CD4-positive, alpha-beta T cell treated with Interleukin-6 for 4 hours (primary cell): ENCODE measurements at regions not wholly inside any gene's neighbourhood (a gene's known extent, or its start where the extent isn't known, plus 50 kb on each side); places are given as distances from the start of the nearest gene placed in this dataset.
A peak's percentile ranks its signal among the peaks of the same experiment; 100 is the strongest.

Experiments
- DNase-seq: peaks from one replicate; pipeline ENCODE4 v3.0.0-alpha.2; 2020; ENCODE audit warnings: mixed read lengths

DNA sequence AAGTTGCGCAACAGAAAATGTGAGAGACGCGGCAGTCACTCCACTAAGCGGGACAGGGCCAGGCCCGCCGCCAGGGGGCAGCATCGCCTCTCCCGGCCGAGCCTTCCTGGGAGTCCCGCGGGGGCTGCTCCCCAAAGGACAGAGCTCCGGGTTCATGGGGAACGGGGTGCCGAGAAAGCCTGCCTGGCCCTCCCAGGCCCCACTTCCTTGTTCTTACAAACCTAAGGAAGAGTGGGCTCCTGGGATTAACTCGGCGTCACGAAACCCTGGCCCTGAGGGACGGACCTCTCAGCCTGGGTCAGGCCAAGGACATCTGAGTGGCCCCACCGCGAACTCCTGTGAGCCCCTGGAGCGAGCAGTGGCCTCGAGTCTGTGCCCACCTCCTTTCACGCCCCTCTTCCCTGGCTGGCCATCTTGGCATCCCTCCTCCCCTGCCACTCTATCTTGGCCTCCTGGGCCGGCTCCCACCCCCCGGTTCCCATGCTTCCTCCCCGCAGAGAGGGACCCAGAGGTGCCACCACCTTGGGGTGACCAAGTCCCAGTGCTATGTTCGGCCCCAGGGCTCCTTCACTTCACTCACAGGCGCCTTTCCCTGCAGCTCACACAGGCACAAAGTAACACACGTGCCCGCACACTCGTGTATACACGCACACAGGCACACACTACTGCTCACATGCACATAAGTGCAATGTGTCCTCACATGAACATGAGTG is 99.9 kb upstream of the FGF3 start:
- peak; percentile 66 for DNase-seq

DNA sequence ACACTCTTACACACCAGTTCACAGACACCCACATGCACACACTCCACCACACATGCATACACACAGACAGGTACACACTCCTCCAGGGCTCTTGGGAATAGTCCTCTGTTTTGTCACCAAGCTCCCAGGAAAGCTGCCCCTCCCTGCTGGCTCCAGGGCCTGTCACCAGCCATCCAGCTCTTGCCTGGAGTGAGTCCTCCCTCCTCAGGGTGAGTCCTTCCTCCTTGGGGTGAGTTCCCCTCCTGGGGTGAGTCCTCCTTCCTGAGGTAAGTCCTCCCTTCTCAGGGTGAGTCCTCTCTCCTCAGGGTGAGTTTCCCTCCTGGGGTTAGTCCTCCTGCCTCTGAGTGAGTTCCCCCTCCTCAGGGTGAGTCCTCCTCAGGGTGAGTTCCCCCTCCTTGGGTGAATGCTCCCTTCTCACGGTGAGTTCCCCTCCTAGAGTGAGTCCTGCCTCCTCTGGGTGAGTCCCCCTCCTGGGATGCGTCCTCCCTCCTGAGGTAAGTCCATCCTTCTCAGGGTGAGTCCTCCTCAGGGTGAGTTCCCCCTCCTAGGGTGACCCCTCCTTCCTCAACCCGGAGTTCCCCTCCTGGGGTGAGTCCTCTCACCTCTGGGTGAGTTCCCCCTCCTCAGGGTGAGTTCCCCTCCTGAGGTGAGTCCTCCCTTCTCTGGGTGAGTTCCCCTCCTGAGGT is 100.6 kb upstream of the FGF3 start:
- DNase-seq, result no peak

DNA sequence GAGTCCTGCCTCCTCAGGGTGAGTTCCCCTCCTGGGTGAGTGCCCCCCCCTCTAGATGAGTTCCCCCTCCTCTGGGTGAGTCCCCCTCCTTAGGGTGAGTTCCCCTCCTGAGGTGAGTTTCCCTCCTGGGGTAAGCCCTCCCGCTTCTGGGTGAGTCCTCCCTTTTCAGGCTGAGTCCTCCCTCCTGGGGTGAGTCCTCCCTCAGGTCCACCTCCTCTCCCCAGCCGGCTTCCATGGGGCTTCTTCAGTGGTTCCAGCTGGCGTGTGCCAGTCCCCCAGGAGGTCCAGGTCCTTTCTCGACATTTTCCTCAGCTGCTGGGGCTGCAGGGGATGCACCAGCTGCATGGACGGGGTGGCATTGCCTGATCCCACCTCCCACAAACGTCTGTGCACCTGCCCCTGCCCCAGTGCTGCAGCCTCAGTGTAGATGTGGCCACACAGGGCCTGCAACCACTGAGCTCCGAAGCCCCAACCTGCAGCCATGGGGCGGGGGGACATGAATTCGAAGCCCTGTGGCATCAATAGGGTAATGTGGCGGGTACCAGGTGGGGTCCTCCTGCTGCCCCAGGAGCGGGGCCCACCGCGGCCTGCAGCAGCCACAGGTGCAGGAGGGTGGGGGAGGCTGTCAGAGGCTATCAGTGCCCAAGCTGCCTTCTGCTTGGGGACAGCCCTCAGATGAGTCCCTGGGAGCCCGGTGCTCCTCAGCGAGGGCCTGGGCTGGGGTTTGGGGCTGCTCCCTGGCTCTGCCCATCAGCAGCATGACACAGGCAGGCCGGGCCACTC is 101.3 kb upstream of the FGF3 start:
- no peak for DNase-seq

DNA sequence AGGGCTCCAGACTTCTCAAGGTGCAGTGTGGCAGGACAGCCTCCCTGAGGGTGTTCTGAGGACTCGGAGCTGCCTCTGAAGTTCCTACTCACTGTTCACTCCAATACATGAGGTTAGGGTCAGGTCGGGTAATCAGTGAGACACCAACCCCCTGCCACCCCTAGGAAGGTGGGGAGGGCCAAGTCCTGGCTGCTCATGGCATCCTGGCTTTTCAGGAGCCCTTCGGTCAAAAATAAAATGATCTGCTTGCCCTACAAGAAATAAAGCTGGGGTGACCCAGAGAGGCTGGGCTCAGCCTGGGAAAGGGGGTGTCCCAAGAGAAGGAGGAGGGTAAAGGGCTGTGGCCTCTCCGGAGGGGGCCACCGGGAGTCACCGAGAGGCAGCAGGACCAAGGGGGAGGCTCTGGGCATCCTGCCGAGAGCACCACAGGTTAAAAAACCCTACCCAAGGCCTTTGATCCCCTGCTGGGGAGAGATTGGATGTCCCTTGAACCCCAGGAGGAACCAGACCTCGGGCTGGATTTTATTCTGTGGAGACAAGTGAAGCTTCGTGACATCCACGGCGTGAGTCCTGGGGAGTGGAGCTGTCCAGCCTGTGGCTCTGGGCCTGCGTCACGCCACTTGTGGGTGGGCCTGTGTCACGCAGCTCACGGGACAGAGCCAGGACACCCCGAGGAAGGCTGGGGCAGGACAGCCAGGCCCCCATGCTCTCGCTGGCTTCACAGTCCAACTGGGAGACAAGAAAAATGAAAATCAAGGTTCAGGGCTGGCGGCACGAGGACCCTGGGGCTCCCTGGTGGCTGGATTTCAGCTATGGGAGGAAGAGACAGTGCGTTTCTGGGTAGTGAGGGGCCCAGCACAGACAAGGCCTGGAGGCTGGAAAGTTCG is 102.2 kb upstream of the FGF3 start:
- no peak for DNase-seq

DNA sequence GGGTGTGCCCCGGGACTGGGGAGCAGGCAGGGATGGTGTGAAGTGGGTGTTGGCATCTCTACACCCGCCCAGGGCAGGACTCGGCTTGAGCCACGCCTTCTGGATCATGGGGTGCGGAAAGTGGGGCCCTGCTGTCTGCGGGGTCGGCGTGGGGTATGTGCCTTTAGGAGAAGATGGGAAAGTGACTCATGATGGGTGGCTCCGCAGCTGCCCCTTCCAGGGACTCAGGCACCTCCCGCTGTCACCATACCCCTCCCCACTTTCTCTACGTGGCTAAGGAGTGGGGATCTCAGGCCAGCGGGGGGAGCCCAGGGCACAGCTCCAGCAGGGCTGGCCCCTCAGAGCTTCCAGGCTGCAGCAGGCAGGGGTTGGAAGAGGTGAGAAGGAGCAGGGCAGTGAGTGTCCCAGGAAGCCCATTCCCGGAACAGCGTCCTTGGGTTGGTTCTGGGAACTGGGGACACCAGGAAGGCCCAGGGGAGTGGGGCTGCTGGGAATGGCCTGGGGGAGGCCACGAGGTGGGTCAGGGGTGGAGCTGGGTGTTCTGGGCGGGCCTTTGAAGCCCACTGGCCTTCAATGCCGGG is 102.9 kb upstream of the FGF3 start:
- no peak for DNase-seq

DNA sequence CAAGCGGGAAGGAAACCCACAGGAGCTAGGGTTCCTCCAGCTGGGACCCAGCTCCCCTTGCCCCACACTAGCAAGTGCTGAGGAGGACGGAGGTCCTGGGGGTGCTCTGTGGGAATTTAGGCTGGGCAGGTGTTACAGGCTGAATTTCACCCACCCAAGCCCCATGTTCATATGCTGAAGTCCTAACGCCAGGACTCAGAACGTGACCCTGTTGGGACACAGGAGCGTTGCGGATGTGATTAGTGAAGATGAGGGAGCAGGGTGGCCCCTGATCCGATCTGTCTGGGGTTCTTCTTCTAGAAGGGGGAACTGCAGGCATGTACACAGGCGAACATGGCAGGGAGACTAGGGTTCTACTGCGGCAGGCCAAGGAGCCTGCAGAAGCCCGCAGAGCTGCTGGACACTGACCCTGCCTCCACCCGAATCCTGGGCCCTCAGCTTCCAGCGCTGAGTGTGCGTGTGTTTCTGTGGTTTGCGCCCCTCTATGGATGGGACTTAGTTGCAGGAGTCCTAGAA is 103.4 kb upstream of the FGF3 start:
- DNase-seq, result no peak

DNA sequence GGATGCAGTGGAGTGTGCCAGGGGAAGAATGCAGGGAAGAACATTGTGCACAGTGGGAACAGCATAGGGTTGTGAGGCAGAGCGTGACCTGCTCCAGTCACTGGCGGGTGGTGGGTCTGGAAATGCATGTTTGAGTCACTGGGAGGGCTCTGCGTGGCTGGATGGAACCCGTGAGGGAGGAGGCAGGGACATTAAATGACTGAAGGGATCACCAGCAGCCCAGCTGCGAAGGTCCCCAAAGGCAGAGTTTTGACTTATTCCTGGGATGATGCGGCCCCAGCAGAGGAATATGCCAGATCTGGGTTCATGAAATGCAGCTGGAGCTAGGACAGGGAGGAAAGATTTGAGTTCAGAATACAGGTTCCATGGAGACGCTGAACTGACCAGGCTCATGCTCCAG is 104.0 kb upstream of the FGF3 start:
- DNase-seq, result no peak

DNA sequence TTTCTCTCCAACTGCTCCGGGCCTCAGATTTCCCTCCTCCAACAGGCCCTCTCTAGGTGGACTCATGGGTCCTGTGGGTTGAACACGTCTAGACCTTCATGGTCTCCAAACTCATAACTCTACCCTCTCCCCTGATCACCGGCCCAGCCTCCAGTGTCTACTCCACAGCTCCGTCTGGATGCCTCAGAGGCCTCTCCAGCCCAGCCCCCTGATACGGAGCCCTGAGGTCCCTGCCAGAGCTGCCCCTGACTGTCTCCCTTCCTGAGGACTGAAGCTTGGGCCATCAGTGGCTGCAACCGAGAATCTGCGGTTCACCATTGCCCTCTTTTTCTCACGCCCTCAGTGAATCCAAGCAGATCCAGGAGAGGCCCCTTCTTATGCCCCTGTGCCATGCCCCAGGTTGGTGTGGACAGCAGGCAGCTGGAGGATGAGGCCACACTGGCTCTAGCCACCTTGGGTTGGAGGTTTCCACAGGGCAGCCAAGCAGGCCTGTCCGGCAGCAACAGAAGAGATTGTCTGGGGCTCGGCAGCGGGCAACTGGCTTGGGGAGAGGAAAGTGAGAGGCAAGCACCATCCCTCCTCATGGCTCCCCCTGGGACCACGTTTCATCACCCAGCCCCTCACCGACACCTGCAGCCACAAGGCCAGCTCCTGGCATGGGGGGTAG is 104.6 kb upstream of the FGF3 start:
- DNase-seq, result no peak

DNA sequence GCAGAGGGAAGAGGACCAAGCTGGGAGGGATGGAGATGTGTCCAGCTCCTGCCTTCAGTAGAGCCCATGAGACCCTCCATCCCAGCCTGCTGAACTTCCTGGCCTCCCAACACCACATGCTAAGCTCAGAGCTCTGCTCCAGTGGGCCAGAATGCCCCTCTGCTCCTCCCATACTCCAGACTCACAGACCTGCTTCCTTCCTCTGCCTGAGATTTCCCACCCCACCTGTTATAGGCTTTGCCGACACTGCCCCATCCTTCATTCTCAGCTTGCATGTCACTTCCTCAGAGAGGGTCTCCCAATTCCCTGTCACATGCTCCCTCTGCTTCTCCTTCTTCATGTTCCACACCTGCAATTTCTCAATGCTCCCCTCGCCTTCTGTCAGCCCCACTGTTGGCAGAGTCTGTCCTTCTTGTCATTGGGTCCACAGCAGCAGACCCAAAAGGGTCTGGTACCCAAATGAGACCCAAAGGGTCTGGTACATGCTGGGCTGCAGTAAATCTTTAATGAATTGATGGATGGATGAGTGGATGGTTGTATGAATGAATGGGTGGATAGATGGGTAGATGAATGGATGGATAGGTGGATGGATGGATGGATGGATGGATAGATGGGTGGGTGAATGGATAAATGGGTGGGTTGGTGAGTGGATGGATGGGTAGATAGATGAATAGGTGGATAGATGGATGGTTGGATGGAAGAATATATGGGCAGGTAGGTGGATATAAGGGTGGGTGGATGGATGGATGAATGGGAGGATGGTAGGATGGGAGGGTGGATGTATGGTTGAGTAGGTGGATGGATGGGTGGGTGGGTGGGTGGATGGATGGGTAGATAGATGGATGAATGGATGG is 105.3 kb upstream of the FGF3 start:
- DNase-seq, result no peak

DNA sequence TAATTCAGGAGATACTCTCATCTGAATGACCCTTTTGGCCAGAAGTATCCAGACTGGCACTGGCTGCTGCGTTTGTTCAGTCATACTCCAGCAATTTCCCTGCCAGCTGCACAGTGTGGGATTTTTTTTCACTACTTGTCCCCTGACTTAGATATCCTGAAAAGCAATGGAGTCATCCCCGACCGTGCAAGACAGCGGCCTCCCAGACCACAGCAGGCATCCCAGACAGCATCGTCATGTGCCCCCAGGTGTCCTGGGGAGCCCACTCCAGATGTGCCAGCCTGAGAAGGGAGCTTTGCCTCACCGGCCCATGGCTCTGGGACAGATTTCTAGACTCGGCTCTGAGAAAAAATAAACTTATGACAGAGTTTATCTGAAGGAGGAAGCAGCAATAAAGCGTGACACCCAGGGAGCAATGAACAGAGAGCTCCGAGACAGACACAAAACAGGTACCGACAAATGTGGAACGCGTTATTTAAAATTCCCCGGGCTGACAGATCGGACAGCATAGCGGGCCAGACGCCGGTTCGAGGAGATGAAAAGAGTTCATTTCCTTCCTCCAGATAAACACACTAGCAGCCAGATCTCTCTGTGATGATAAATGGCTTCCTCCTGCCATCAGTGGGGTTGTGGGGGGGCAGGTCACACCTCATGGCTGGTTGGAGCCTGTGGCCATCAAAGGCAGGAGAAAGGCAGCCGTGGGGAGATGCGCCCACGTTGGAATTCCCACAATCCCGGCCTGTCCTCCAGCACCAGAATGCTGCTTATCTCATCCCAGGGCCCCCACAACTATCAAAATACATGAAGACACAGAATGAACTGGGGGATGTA is 106.4 kb upstream of the FGF3 start:
- DNase-seq, result no peak

DNA sequence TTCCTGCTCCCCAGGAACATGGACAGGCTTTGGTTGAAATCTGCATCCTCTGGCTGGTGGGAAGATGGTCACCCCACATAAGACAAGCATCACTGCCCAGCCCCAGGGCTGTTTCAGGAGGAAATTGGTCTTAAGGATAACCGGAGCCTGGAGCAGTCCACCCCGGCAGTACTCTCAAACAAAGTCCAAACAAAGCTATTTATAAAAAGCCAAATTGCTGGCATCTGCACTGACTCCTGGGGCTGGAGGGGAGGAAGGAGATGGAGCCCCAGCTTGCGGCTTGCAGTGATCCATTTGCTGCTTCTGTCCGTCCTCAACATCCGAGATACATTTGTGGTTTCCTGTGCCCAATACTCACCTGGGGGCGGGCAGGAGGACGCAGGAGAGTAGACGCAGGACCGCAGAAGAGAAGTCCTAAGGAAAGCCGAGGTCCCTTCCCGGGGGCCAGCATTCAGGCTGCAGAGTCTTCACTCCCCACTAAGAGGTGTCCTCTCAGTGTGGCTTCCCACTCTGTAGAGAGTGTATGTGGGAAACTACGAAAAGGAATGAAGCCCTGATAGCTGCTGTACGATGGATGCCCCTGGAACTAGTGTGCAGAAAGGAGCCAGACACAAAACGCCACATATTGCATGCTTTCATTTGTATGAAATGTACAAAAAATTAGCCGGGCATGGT is 107.3 kb upstream of the FGF3 start:
- no peak for DNase-seq

DNA sequence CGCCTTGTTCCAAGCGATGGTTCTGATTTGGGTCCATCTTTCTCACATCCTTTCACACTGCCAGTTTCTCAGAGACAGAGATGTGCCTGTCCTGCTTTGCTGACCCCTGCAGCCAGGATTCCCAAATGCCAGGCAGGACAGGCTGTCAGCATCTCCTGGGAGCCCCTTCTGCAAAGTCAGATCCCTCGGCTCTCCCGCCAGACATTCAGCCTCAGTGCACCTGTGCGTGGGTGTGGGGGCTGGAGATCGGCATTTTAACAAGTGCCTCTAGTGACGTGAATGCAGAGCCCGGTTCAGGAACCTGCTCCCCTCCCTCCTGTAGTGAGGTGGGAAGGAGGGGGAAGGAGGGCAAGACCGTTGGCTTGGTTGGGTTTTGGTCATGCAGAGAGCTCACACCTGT is 108.9 kb upstream of the FGF3 start:
- DNase-seq, result no peak

DNA sequence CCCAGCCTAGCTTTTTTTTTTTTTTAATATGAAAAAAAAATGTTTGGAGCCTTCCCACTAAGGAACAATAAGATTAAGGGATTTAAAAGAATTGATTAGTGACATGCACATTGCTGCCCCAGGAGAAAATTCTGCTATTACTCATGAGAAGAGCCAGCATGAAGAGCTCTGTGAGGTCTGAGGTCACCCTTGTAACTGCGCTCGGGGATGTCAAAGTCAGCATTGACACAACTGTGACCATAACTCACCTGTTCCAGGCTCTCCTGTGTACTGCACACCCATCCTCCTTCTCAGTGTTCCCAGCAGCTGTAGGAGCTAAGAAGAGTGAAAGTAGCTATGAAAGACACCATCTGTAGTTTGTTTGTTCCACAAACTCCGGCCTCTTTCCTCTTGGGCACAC is 109.8 kb upstream of the FGF3 start:
- no peak for DNase-seq

DNA sequence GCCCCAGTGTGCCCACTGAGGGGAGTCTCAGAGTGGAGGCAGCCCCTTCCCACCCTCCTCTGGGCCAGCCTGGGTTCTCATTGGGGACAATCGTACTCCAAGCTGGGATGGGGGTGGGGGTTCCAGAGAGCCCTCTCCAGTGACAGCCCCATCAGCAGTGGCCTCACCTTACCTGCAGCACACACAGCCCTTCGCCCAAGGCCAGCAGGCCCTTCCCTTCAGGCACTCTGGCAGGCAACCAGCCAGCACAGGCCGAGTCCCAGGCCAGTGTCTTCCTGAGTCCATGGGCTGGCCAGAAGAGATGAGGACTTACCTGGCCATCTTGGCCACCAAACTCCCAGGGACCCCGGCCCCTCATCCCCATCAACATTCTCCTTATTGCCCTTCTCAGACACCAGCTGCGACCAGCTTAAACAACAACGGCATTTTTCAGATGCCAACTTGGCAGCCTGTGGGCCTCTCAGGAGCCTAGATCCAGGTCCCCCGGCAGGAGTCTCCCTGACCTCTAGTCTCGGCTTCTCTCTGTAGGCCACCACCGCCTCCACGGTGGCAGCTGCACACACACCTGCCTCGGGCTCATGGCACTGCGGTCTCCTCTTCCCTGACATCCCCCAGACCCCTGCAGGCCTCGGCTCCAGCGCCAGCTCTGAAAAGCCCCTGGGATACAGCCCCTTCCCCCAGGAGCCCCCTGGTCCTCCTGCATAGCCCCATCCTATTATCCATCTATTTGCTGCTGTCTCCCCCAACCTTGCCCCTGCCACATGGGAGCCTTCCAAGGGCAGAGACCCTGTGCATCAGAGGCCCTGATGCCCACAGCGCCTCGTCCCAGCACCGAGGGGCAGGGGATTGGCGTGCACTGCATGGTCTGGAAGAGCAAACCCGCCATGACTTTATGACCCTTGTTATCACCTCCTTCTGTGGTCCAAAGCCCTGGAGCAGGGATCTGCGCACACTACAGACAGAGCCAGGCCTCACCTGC is 111.2 kb upstream of the FGF3 start:
- DNase-seq, result no peak

DNA sequence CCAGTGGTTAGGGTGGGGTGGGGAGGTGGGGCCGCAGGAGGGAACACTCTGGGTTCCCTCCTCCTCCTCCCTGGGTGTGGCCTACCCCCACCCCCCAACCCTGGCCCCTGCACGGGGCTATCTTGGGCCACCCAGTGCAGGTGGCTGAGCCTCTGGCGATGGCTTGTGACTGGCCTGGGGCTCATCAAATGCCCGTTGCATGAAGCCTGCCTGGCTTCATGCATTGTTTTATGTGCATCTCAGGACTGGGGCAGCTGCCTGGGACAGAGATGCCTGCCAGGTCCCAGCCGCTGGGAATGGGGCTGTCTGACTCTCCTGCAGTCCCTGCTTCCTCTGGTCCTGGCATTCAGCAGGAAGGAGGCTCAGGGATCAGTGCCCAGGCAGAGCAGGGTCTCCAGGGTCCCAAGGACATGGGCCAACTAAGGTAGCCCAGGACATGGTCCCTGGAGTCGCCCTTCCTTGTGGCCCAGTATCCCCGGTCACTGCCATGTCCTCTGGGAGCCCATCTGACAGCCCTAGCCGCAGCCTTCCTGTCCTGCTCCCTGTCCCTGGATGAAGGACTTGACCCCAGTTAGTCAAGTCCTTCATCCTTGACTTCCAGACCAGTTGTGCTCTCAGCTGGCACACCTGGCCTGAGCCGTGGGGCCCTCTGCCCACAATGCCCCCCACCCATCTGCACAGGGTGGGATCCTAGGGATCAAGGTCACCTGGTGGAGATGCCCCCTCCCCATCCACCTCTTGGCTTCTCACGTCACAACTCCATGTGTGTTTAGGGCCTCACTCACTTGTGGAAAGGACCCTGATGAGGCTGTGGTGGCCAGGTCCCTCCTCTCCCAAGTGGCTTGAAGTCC is 112.1 kb upstream of the FGF3 start:
- DNase-seq, result no peak

DNA sequence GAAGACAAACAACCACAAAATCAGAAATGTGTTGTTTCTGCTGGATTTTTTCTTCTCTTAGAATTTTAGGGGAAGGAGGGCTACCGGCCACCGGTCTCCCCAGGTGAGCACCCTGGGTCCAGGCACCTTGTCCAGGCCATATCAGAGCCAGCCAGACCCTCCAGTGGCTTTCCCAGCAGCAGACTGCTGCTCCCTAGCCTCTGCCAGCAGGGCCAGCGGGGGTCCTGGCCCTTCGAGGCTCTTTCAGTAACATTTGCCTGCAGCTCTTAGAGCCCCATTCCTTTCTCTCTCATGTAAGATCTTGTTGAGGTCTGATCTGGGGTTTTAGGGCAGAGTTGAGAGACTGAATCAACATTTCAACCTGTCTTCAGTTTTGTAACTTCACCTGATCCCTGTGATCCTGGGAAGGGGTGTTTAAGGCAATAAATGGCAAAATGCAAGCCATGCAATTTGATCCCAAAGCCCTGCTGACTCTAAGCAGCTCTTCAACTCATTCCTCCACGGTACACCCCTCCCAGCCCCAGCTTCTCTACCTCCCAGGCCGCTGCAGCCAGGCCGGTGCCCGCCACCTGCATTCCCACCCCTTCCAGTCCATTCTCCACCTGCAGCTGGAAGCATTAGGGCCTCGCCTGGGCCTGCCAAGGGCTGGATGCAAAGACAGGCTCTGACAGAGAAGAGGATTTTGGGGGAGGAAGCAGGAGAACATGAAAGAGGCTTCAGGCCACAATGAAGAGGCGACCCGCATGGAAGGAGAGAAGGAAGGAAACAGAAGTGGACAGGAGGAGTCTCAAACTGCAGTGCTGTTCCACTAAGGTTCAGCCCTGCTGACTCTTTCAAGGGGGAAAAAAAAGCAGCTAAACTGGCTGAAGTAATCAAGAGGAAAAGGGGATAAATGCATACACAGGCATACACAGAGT is 113.0 kb upstream of the FGF3 start:
- no peak for DNase-seq
